Heart right ventricle (tissue), 16 donors: ENCODE measurements at regions not wholly inside any gene's neighbourhood (a gene's known extent, or its start where the extent isn't known, plus 50 kb on each side); places are given as distances from the start of the nearest gene placed in this dataset.

ENCODE experiments used
- ATAC-seq, 8 donors: fragments of 200-7000 bp; cut with Tn5 transposase; one replicate each; pipeline ENCODE4 v1.9.1; 2020; ENCODE audit warnings: mild to moderate bottlenecking in 8 of 8, moderate library complexity in 8 of 8, moderate number of reproducible peaks in 1 of 8
- DNase-seq, 2 donors: peaks; one replicate each; pipeline ENCODE4 v3.0.0-alpha.2; 2020
- H3K27ac ChIP-seq, 10 donors: fragments of 200-600 bp; sonication (generic) in 2 of 10; one replicate each; pipeline versions ENCODE4 v1.5.0 to v1.8.0; 2020 to 2022; ENCODE audit warnings: mild to moderate bottlenecking in 3 of 10
- H3K27me3 ChIP-seq, 7 donors: fragments of 200-600 bp; one replicate each; pipeline ENCODE4 v1.8.0; 2021 to 2022; ENCODE audit warnings: mild to moderate bottlenecking in 2 of 7
- H3K36me3 ChIP-seq, 9 donors: fragments of 200-600 bp; sonication (generic) in 1 of 9; one replicate each; pipeline versions ENCODE4 v1.5.0 to v1.8.0; 2020 to 2022; ENCODE audit warnings: mild to moderate bottlenecking in 2 of 9
- H3K4me1 ChIP-seq, 9 donors: fragments of 200-600 bp; sonication (generic) in 1 of 9; one replicate each; pipeline versions ENCODE4 v1.5.0 to v1.8.0; 2020 to 2022; ENCODE audit warnings: mild to moderate bottlenecking in 4 of 9
- H3K4me3 ChIP-seq, 10 donors: fragments of 200-600 bp; sonication (generic) in 2 of 10; one replicate each; pipeline versions ENCODE4 v1.5.0 to v1.8.0; 2020 to 2022; ENCODE audit warnings: mild to moderate bottlenecking in 7 of 10, moderate library complexity in 2 of 10
- H3K9me3 ChIP-seq, 11 donors: fragments of 200-600 bp in 10 of 11; sonication (generic) in 2 of 11; one replicate each; pipeline versions ENCODE4 v1.5.0 to v1.8.0; 2013 to 2022; ENCODE audit warnings: mild to moderate bottlenecking in 2 of 11, control low read depth in 1 of 11, moderate library complexity in 1 of 11
- WGBS, 2 donors: extraction: QIAGEN DNeasy Blood & Tissue Kit; methylation state at CpG; one replicate each; pipeline ENCODE4 v1.1.7; 2013; ENCODE audit warnings: inconsistent platforms in 1 of 2; 5-methylcytosine and 5-hydroxymethylcytosine counted together
- intact Hi-C, 10 donors: fragments of 100-400 bp; cut with DNase I; formaldehyde crosslinking; loops; one replicate each; pipeline versions ENCODE4 v1.11.1 to v1.14.2; 2022
- TF ChIP-seq, protein P1 (sequence below), 9 donors: fragments of 200-600 bp; sonication (generic) in 2 of 9; IDR thresholded peaks; one replicate each; pipeline versions ENCODE4 v1.5.0 to v1.8.0; 2021 to 2022; ENCODE audit warnings: antibody characterized with exemption in 9 of 9, mild to moderate bottlenecking in 5 of 9, moderate library complexity in 1 of 9
- donor health status: Arrhythmogenic right ventricular cardiomyopathy.
- donor health status: ischemic (EF 13 %, LVEDD 7.1; RV severe dilation, severe dysfunction).
- donor health status: healthy with polysubstance abuse.
- donor health status: DM: no; HTN: yes; CAD: no.
- donor health status: DM: no; HTN: no; CAD: no.
- donor health status: ischemic (EF 25% LVEDD 6.9; RV normal size, moderate dysfunction).
- donor health status: ischemic (EF 25% LVEDD 5.7; RV mildly dilated, moderate dysfunction).
- donor health status: healthy.
- donor health status: DM: yes; HTN: yes; CAD: no.
- donor health status: Ischemic cardiomyopathy.
- donor health status: ischemic (EF 35%, LVEDD 5.7; RV mildly dilated, moderate dysfunction).
- donor health status: nonischemic (EF 11% LVEDD 7.7; RV severe dilation, severe dysfunction).
- donor health status: DM: yes; HTN: yes; CAD: no.
- donor health status: PGD.
- donor health status: ischemic (EF 29% LVEDD 5.4; RV normal size, mild dysfunction).
- donor health status: nonischemic (EF 23%, LVEDD 6.1; RV moderate dilation, normal function).

DNA sequence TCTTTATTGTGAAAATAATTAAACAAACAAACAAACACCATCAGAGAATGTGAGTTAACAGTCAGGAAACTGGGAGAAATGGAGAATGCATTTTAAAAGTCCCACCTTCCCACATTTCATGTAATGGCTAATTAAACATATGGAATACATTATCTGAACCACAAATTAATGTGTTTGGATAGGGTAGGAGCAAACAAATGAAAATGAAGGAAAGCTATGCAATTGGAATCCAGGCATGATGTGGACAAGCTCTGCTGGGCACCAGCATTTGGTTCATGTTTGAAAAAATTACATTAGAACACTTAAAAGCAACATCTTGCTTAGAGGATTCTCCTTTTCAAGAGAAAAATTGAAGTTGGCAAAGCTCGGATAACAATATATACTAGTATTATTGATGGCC, 628.1 kb downstream of the LMO4 start:
- intact Hi-C loops, result loop anchor here in 7 of 10 donors (5.0 to 10.0 kb wide), 6 partner anchors 629 to 832 kb away; partner anchors contain the start of gene LMO4 (in 1 of the 7)
- ATAC-seq, result no peak
- WGBS, 2 donors, result 76 to 89% methylated on average over 1 of the region's 1 CpG

DNA sequence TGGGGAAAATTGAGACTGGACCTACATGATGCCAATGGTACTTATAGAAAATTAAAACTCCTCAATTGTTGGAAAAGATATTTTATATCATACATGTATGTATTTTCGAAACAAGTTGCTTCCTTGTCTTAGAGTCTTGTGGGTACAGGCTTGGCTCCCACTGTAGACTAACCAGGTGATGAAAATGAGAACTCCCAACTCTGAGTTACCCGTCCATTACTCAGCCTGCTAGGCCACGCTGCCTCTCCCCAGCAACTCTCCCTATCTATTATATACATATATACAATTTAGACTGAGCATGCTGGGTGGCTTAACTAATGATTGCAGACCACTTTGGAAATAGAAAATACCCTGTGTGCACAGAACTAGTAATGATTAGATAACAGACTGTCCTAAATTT, 628.7 kb downstream of the LMO4 start:
- intact Hi-C loops, result loop anchor here in 7 of 10 donors (5.0 to 10.0 kb wide), 6 partner anchors 630 to 833 kb away; partner anchors contain the start of gene LMO4 (in 1 of the 7)
- ATAC-seq, result no peak

More for the DNA sequence above, 628.1 kb downstream of the LMO4 start:
- Histone ChIP-seq H3K9me3 (no peaks in the 10 kb centered on the region), H3K36me3 (no peaks in the 10 kb centered on the region), H3K27ac (no peak overlapping the region), H3K27me3 (no peaks in the 10 kb centered on the region), H3K4me1 (peaks cover 0 to 24% (median 0%) of the 10 kb centered on the region in 9 donors), H3K4me3 (no peak overlapping the region)
- TF ChIP-seq, protein P1, sequence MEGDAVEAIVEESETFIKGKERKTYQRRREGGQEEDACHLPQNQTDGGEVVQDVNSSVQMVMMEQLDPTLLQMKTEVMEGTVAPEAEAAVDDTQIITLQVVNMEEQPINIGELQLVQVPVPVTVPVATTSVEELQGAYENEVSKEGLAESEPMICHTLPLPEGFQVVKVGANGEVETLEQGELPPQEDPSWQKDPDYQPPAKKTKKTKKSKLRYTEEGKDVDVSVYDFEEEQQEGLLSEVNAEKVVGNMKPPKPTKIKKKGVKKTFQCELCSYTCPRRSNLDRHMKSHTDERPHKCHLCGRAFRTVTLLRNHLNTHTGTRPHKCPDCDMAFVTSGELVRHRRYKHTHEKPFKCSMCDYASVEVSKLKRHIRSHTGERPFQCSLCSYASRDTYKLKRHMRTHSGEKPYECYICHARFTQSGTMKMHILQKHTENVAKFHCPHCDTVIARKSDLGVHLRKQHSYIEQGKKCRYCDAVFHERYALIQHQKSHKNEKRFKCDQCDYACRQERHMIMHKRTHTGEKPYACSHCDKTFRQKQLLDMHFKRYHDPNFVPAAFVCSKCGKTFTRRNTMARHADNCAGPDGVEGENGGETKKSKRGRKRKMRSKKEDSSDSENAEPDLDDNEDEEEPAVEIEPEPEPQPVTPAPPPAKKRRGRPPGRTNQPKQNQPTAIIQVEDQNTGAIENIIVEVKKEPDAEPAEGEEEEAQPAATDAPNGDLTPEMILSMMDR (IDR thresholded peaks at IDR 0.05), result no peak
- DNase-seq, result no peak

DNA sequence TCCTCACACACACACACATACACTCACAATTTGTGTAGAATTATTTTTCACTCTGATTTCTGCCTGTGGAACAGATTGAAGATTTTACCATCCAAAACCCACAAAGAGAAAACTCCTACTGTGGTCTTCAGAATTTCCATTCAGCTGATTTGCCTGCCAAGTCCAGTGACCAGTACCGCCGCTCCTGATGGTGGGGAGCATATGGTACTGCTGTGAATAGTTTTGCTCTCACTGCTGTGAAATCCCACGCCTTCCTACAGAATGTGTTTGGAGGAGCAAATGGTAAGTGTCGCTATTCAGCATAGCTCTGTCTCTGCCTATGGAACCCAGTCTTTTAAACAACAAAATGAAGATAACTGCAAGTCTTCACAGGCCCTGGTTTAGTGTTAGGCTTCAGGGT, 629.5 kb downstream of the LMO4 start:
- TF ChIP-seq, protein P1 (IDR thresholded peaks at IDR 0.05), result no peak
- ATAC-seq, result no peak
- Histone ChIP-seq H3K36me3 (no peaks in the 10 kb centered on the region), H3K4me1 (peaks cover 0 to 21% (median 0%) of the 10 kb centered on the region in 9 donors), H3K9me3 (no peaks in the 10 kb centered on the region), H3K27me3 (no peaks in the 10 kb centered on the region), H3K27ac (no peak overlapping the region), H3K4me3 (no peak overlapping the region)
- intact Hi-C loops, result loop anchor here in 7 of 10 donors (5.0 to 10.0 kb wide), 6 partner anchors 631 to 833 kb away; partner anchors contain the start of gene LMO4 (in 1 of the 7)
- DNase-seq, result no peak
- WGBS, 2 donors, result 87% methylated on average over 4 of the region's 4 CpGs

More for the DNA sequence above, 628.7 kb downstream of the LMO4 start:
- Histone ChIP-seq H3K27me3 (no peaks in the 10 kb centered on the region), H3K9me3 (no peaks in the 10 kb centered on the region), H3K27ac (no peak overlapping the region), H3K4me1 (peaks cover 0 to 21% (median 0%) of the 10 kb centered on the region in 9 donors), H3K4me3 (no peak overlapping the region), H3K36me3 (no peaks in the 10 kb centered on the region)
- WGBS, 2 donors, result 87 to 89% methylated on average over 3 of the region's 3 CpGs
- no peak for DNase-seq
- TF ChIP-seq, protein P1 (IDR thresholded peaks at IDR 0.05), result no peak

DNA sequence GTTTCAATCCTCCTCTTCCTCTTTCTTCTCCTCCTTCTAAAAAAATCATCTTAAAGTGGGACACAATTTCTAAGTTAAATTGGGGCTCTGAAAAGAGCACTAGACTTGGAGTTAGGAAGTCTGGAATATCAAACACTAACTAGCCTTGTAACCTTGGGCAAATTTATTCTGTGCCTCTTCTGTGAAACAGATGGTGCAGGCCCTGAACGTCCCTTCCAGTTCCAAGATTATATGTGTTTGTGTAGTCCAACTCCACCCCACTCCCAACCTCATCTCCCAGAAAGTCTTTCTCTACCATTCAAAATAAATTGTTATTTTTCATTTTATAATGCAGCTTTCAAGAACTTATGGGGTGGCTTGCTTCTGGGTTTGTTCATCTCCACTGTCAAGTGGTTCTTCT, 630.0 kb downstream of the LMO4 start:
- ATAC-seq, result no peak

More for the DNA sequence above, 630.0 kb downstream of the LMO4 start:
- Histone ChIP-seq H3K36me3 (no peaks in the 10 kb centered on the region), H3K27ac (no peak overlapping the region), H3K4me1 (peaks cover 0 to 21% (median 0%) of the 10 kb centered on the region in 9 donors), H3K4me3 (no peak overlapping the region), H3K9me3 (no peaks in the 10 kb centered on the region), H3K27me3 (no peaks in the 10 kb centered on the region)
- DNase-seq, result no peak
- intact Hi-C loops, result loop anchor here in 7 of 10 donors (5.0 to 10.0 kb wide), 6 partner anchors 631 to 834 kb away; partner anchors contain the start of gene LMO4 (in 1 of the 7)
- TF ChIP-seq, protein P1 (IDR thresholded peaks at IDR 0.05), result no peak
- 50 to 86% methylated on average over 1 of the region's 1 CpG for WGBS, 2 donors
